GM12878 (cell line): ENCODE measurements at regions not wholly inside any gene's neighbourhood (a gene's known extent, or its start where the extent isn't known, plus 50 kb on each side); places are given as distances from the start of the nearest gene placed in this dataset.
A peak's percentile ranks its signal among the peaks of the same experiment; 100 is the strongest.

Experiments
- ATAC-seq: fragments of 200-7000 bp; cut with Tn5 transposase; 3 replicates; pipeline ENCODE4 v1.9.1; 2020; ENCODE audit warnings: mild to moderate bottlenecking, moderate library complexity
- BruUV-seq: library from RNA; stranded (reverse); fragments of 400-500 nt; replicated peaks from 2 replicates; lab custom pipeline; 2021; lab: Mats Ljungman, UMichigan
- CTCF ChIA-PET: fragments of 300-600 bp; sonication (Branson Sonifier 250); formaldehyde crosslinking; extraction: SDS; loops from one replicate; lab custom pipeline; 2021; ENCODE audit warnings: inconsistent platforms; lab: Yijun Ruan, JAX
- POLR2A ChIA-PET: fragments of 350-600 bp; formaldehyde crosslinking; extraction: SDS; loops from one replicate; lab custom pipeline; 2021; ENCODE audit warnings: inconsistent platforms; lab: Charles Lee
- RAD21 ChIA-PET: fragments of 300-600 bp; sonication (Branson Sonifier 250); formaldehyde crosslinking; loops from one replicate; lab custom pipeline; 2023; ENCODE audit warnings: antibody characterized with exemption; ENCODE audit not compliant: unreplicated experiment; lab: Charles Lee
- SMC1A ChIA-PET: fragments of 300-600 bp; sonication (Branson Sonifier 250); formaldehyde crosslinking; loops from one replicate; lab custom pipeline; 2023; ENCODE audit not compliant: unreplicated experiment, uncharacterized antibody; lab: Charles Lee
- DNase-seq: peaks from one replicate; pipeline ENCODE4 v3.0.0-alpha.2; 2011; ENCODE audit warnings: low read depth, low spot score
- FAIRE-seq: peaks from 3 replicates; lab custom pipeline; 2011; peaks lifted over from hg19 to GRCh38; lab: Jason Lieb, UNC
- H2AFZ ChIP-seq: 2 replicates; pipeline ENCODE4 v1.6.0; 2011; ENCODE audit warnings: low read depth, low read length, control low read depth; ENCODE audit not compliant: control insufficient read depth
- H3K27ac ChIP-seq: 2 replicates; pipeline ENCODE4 v1.5.1; 2011; ENCODE audit warnings: control low read depth; ENCODE audit not compliant: control insufficient read depth, insufficient read depth
- H3K27me3 ChIP-seq, 2 experiments: replicated peaks in 1 of 2; 2 replicates each; pipeline versions ENCODE4 v1.6.0 to v1.6.1; 2011; ENCODE audit warnings: low read length in 1 of 2; ENCODE audit not compliant: control insufficient read depth in 2 of 2, insufficient read depth in 2 of 2
- H3K36me3 ChIP-seq, 2 experiments: 2 replicates each; pipeline ENCODE4 v1.5.1; 2011; ENCODE audit warnings: low read length in 1 of 2; ENCODE audit not compliant: control insufficient read depth in 2 of 2, insufficient read depth in 2 of 2
- H3K4me1 ChIP-seq: 2 replicates; pipeline ENCODE4 v1.6.1; 2011; ENCODE audit warnings: mild to moderate bottlenecking, low read length, moderate library complexity, mixed read lengths; ENCODE audit not compliant: control insufficient read depth, insufficient read depth
- H3K4me2 ChIP-seq: 2 replicates; pipeline ENCODE4 v1.6.0; 2011; ENCODE audit warnings: control low read depth; ENCODE audit not compliant: control insufficient read depth, insufficient read depth
- H3K4me3 ChIP-seq: fragments of 200-600 bp; sonication (generic); 2 replicates; pipeline ENCODE4 v1.5.1; 2016
- H3K79me2 ChIP-seq: 2 replicates; pipeline ENCODE4 v1.6.0; 2011; ENCODE audit warnings: low read length; ENCODE audit not compliant: control insufficient read depth, insufficient read depth
- H3K9ac ChIP-seq: 2 replicates; pipeline ENCODE4 v1.8.0; 2011; ENCODE audit warnings: low read length, control low read depth, mixed read lengths; ENCODE audit not compliant: control insufficient read depth, insufficient read depth
- H3K9me3 ChIP-seq: replicated peaks from 3 replicates; pipeline ENCODE4 v1.5.1; 2011; ENCODE audit warnings: mild to moderate bottlenecking, low read length; ENCODE audit not compliant: control insufficient read depth, insufficient read depth
- H4K20me1 ChIP-seq: 2 replicates; pipeline ENCODE4 v1.6.0; 2011; ENCODE audit not compliant: control insufficient read depth, insufficient read depth
- BCL11A ChIP-seq: IDR thresholded peaks from 2 replicates; pipeline ENCODE4 v1.6.1; 2011; ENCODE audit warnings: low read depth, low read length
- HDAC6 ChIP-seq: fragments of 200-600 bp; sonication (generic); IDR thresholded peaks from one replicate; pipeline ENCODE4 v1.8.0; 2017; ENCODE audit warnings: antibody characterized with exemption; ENCODE audit not compliant: unreplicated experiment
- IKZF1 ChIP-seq: fragments of 450-650 bp; conservative IDR thresholded peaks from 2 replicates; pipeline ENCODE4 v1.6.1; 2017; ENCODE audit warnings: antibody characterized with exemption, mild to moderate bottlenecking
- IKZF2 ChIP-seq, 2 experiments: fragments of 450-650 bp; IDR thresholded peaks; 2 replicates each; pipeline ENCODE4 v1.6.1; 2017; ENCODE audit warnings: mild to moderate bottlenecking in 2 of 2, moderate library complexity in 2 of 2
- IRF4 ChIP-seq: IDR thresholded peaks from 2 replicates; pipeline ENCODE4 v1.6.1; 2011; ENCODE audit warnings: low read depth, low read length
- JUND ChIP-seq: IDR thresholded peaks from 2 replicates; pipeline ENCODE4 v1.6.1; 2012; ENCODE audit warnings: low read depth, mild to moderate bottlenecking, low read length, improper control_type of control experiment, moderate library complexity
- MEF2B ChIP-seq: fragments of 450-650 bp; IDR thresholded peaks from 2 replicates; pipeline ENCODE4 v1.6.1; 2018; ENCODE audit warnings: mild to moderate bottlenecking, moderate library complexity; ENCODE audit not compliant: partially characterized antibody, poor library complexity, severe bottlenecking
- POU2F2 ChIP-seq: IDR thresholded peaks from 3 replicates; pipeline ENCODE4 v1.6.1; 2011; ENCODE audit warnings: low read depth, mild to moderate bottlenecking, low read length, borderline replicate concordance
- RAD21 ChIP-seq: IDR thresholded peaks from 2 replicates; pipeline ENCODE4 v1.6.1; 2011; ENCODE audit warnings: mild to moderate bottlenecking, low read depth, low read length, moderate library complexity; ENCODE audit not compliant: insufficient read depth
- RUNX3 ChIP-seq: IDR thresholded peaks from 2 replicates; pipeline ENCODE4 v1.6.1; 2012; ENCODE audit warnings: low read length, inconsistent platforms
- SIN3A ChIP-seq: IDR thresholded peaks from 2 replicates; pipeline ENCODE4 v1.6.1; 2012; ENCODE audit warnings: low read depth, low read length, improper control_type of control experiment
- STAT1 ChIP-seq: fragments of 450-650 bp; conservative IDR thresholded peaks from 2 replicates; pipeline ENCODE4 v1.6.1; 2014; ENCODE audit warnings: antibody characterized with exemption, mild to moderate bottlenecking
- SUPT20H ChIP-seq: IDR thresholded peaks from 2 replicates; pipeline ENCODE4 v1.6.1; 2011; ENCODE audit warnings: low read depth, mild to moderate bottlenecking, low read length, moderate library complexity, borderline replicate concordance; ENCODE audit not compliant: control insufficient read depth
- ZNF207 ChIP-seq: fragments of 450-650 bp; IDR thresholded peaks from 2 replicates; pipeline ENCODE4 v1.6.1; 2014; ENCODE audit warnings: antibody characterized with exemption, mild to moderate bottlenecking, borderline replicate concordance
- WGBS: methylation state at CpG from one replicate; pipeline ENCODE4 v1.1.6; 2016; ENCODE audit warnings: low lambda C conversion rate; ENCODE audit not compliant: insufficient replicate concordance, insufficient coverage; ENCODE audit errors: missing lambda C conversion rate; 5-methylcytosine and 5-hydroxymethylcytosine counted together
- in situ Hi-C: fragments of 300-500 bp; cut with MboI; formaldehyde crosslinking; loops from 9 replicates; pipeline ENCODE4 v1.14.3; 2018; ENCODE audit warnings: mixed read lengths
- intact Hi-C: fragments of 100-400 bp; cut with micrococcal nuclease; formaldehyde crosslinking; loops from one replicate; pipeline ENCODE4 v1.14.2; 2022; ENCODE audit not compliant: unreplicated experiment
- TF ChIP-seq, protein P1 (sequence below): fragments of 450-650 bp; IDR thresholded peaks from 2 replicates; pipeline ENCODE4 v1.6.1; 2018; ENCODE audit warnings: borderline replicate concordance, mild to moderate bottlenecking; ENCODE audit not compliant: partially characterized antibody
- TF ChIP-seq, protein P2 (sequence below): fragments of 450-650 bp; IDR thresholded peaks from 2 replicates; pipeline ENCODE4 v1.6.1; 2017; ENCODE audit warnings: antibody characterized with exemption, mild to moderate bottlenecking, moderate library complexity
- TF ChIP-seq, protein P3 (sequence below): IDR thresholded peaks from 2 replicates; pipeline ENCODE4 v1.6.1; 2012; ENCODE audit warnings: low read depth, low read length, improper control_type of control experiment

- H3K27ac ChIP-seq: no peak overlapping the region
- FAIRE-seq: no peak
- SMC1A ChIA-PET: no interaction called here
- intact Hi-C loops (no loop called here), in situ Hi-C loops (no loop called here)
- H3K36me3 ChIP-seq: no peaks in the 10 kb centered on the region; a peak in 1 of 4 replicates
- 3% methylated on average over 46 of the region's 69 CpGs for WGBS
- RAD21 ChIA-PET: no interaction called here
- H3K9me3 ChIP-seq: no peaks in the 10 kb centered on the region; the same call in 2 of the 3 replicates
- no peak overlapping the region for H2AFZ ChIP-seq
- peak overlapping the region; percentile 72 for H3K4me2 ChIP-seq
- POLR2A ChIA-PET: no interaction called here
- no peak for DNase-seq
- no peaks in the 10 kb centered on the region for H3K79me2 ChIP-seq
- H3K4me1 ChIP-seq: peaks cover 23% of the 10 kb centered on the region
- H3K27me3 ChIP-seq: peaks cover 7 to 12% of the 10 kb centered on the region in 2 experiments; a peak in 3 of 4 replicates
- peak overlapping the region; percentile 60 for H3K4me3 ChIP-seq
- no TSS peak for BruUV-seq
- no peak overlapping the region for H3K9ac ChIP-seq
- H4K20me1 ChIP-seq: no peaks in the 10 kb centered on the region
- CTCF ChIA-PET: no interaction called here
- ATAC-seq: peak; percentile 23
- TF ChIP-seq, protein P1, sequence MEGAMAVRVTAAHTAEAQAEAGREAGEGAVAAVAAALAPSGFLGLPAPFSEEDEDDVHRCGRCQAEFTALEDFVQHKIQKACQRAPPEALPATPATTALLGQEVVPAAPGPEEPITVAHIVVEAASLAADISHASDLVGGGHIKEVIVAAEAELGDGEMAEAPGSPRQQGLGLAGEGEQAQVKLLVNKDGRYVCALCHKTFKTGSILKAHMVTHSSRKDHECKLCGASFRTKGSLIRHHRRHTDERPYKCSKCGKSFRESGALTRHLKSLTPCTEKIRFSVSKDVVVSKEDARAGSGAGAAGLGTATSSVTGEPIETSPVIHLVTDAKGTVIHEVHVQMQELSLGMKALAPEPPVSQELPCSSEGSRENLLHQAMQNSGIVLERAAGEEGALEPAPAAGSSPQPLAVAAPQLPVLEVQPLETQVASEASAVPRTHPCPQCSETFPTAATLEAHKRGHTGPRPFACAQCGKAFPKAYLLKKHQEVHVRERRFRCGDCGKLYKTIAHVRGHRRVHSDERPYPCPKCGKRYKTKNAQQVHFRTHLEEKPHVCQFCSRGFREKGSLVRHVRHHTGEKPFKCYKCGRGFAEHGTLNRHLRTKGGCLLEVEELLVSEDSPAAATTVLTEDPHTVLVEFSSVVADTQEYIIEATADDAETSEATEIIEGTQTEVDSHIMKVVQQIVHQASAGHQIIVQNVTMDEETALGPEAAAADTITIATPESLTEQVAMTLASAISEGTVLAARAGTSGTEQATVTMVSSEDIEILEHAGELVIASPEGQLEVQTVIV: no peak
- TF ChIP-seq BCL11A (no peak), HDAC6 (peak; percentile 82), IRF4 (no peak), POU2F2 (no peak), RAD21 (no peak), RUNX3 (0 out of 2 replicates have a peak, but pooled peaks have one; percentile 9), STAT1 (no peak), SIN3A (no peak), IKZF2 (IDR thresholded peaks at IDR 0.05) (peak in 1 of 2 experiments; percentile 19; a peak in 1 of 4 replicates), ZNF207 (no peak), JUND (no peak), IKZF1 (0 out of 2 replicates have a peak, but pooled peaks have one; percentile 27), SUPT20H (no peak), MEF2B (no peak)
- TF ChIP-seq, protein P2, sequence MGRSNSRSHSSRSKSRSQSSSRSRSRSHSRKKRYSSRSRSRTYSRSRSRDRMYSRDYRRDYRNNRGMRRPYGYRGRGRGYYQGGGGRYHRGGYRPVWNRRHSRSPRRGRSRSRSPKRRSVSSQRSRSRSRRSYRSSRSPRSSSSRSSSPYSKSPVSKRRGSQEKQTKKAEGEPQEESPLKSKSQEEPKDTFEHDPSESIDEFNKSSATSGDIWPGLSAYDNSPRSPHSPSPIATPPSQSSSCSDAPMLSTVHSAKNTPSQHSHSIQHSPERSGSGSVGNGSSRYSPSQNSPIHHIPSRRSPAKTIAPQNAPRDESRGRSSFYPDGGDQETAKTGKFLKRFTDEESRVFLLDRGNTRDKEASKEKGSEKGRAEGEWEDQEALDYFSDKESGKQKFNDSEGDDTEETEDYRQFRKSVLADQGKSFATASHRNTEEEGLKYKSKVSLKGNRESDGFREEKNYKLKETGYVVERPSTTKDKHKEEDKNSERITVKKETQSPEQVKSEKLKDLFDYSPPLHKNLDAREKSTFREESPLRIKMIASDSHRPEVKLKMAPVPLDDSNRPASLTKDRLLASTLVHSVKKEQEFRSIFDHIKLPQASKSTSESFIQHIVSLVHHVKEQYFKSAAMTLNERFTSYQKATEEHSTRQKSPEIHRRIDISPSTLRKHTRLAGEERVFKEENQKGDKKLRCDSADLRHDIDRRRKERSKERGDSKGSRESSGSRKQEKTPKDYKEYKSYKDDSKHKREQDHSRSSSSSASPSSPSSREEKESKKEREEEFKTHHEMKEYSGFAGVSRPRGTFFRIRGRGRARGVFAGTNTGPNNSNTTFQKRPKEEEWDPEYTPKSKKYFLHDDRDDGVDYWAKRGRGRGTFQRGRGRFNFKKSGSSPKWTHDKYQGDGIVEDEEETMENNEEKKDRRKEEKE: no peak
- TF ChIP-seq, protein P3, sequence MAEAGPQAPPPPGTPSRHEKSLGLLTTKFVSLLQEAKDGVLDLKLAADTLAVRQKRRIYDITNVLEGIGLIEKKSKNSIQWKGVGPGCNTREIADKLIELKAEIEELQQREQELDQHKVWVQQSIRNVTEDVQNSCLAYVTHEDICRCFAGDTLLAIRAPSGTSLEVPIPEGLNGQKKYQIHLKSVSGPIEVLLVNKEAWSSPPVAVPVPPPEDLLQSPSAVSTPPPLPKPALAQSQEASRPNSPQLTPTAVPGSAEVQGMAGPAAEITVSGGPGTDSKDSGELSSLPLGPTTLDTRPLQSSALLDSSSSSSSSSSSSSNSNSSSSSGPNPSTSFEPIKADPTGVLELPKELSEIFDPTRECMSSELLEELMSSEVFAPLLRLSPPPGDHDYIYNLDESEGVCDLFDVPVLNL: no peak
These were observed 119.1 kb upstream of the SMURF2 start for GRCh38 chr17:64781014-64781756.
